Right lobe of liver (tissue), 4 donors: ENCODE measurements at regions not wholly inside any gene's neighbourhood (a gene's known extent, or its start where the extent isn't known, plus 50 kb on each side); places are given as distances from the start of the nearest gene placed in this dataset.
"Not testable (repeated sequence)": the region's sequence is repeated elsewhere in the genome, so short reads cannot be mapped to it uniquely, and the experiment has no call there.

Source experiments
- POLR2A ChIP-seq: fragments of 450-650 bp; IDR thresholded peaks from one replicate; pipeline ENCODE4 v1.6.1; 2017; ENCODE audit warnings: antibody characterized with exemption, mild to moderate bottlenecking
- TF ChIP-seq, protein P1 (sequence below), 4 donors: fragments of 200-600 bp in 3 of 4; fragments of 450-650 bp in 1 of 4; IDR thresholded peaks; one replicate each; pipeline versions ENCODE4 v1.5.1 to v1.8.0; 2016 to 2022; ENCODE audit warnings: antibody characterized with exemption in 4 of 4, mild to moderate bottlenecking in 2 of 4
- donor health status: DM: no; HTN: no; CAD: no.
- donor health status: DM: no; HTN: no; CAD: no.
- donor health status: DM: no; HTN: yes; CAD: no.

GRCh38 chrX:144634451-144634850, 612.9 kb upstream of the SPANXN1 start:
- TF ChIP-seq, protein P1, sequence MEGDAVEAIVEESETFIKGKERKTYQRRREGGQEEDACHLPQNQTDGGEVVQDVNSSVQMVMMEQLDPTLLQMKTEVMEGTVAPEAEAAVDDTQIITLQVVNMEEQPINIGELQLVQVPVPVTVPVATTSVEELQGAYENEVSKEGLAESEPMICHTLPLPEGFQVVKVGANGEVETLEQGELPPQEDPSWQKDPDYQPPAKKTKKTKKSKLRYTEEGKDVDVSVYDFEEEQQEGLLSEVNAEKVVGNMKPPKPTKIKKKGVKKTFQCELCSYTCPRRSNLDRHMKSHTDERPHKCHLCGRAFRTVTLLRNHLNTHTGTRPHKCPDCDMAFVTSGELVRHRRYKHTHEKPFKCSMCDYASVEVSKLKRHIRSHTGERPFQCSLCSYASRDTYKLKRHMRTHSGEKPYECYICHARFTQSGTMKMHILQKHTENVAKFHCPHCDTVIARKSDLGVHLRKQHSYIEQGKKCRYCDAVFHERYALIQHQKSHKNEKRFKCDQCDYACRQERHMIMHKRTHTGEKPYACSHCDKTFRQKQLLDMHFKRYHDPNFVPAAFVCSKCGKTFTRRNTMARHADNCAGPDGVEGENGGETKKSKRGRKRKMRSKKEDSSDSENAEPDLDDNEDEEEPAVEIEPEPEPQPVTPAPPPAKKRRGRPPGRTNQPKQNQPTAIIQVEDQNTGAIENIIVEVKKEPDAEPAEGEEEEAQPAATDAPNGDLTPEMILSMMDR (IDR thresholded peaks at IDR 0.05): not testable (repeated sequence)
- not testable (repeated sequence) for TF ChIP-seq POLR2A
